WERI-Rb-1 (cell line): ENCODE measurements at regions not wholly inside any gene's neighbourhood (a gene's known extent, or its start where the extent isn't known, plus 50 kb on each side); places are given as distances from the start of the nearest gene placed in this dataset.

Source experiments
- DNase-seq: peaks from one replicate; pipeline ENCODE4 v3.0.0-alpha.2; 2020
- H3K27ac ChIP-seq: fragments of 250-450 bp; sonication (Bioruptor Pico); 2 replicates; pipeline ENCODE4 v1.5.1; 2020; ENCODE audit warnings: mild to moderate bottlenecking, moderate library complexity
- H3K27me3 ChIP-seq: fragments of 250-450 bp; sonication (Bioruptor Pico); 2 replicates; pipeline ENCODE4 v1.5.1; 2021; ENCODE audit warnings: mild to moderate bottlenecking, low read depth, moderate library complexity; ENCODE audit not compliant: insufficient read depth, severe bottlenecking
- H3K36me3 ChIP-seq: fragments of 250-450 bp; sonication (Bioruptor Pico); 2 replicates; pipeline ENCODE4 v1.5.1; 2020; ENCODE audit warnings: mild to moderate bottlenecking, moderate library complexity
- H3K4me3 ChIP-seq: 2 replicates; pipeline ENCODE4 v1.5.1; 2011; ENCODE audit warnings: low read depth, mild to moderate bottlenecking, control low read depth, low read length
- H3K9me3 ChIP-seq: fragments of 250-450 bp; sonication (Bioruptor Pico); 2 replicates; pipeline ENCODE4 v1.5.1; 2021; ENCODE audit warnings: mild to moderate bottlenecking, moderate library complexity; ENCODE audit not compliant: severe bottlenecking
- TF ChIP-seq, protein P1 (sequence below): IDR thresholded peaks from 2 replicates; pipeline ENCODE4 v1.5.1; 2011; ENCODE audit warnings: low read depth, mild to moderate bottlenecking, control low read depth, inconsistent platforms, low read length

GRCh38 chr22:48358886-48359612, 1468.6 kb downstream of the BRD1 start:
- Histone ChIP-seq H3K9me3 (no peaks in the 10 kb centered on the region), H3K36me3 (no peaks in the 10 kb centered on the region), H3K4me3 (no peak overlapping the region), H3K27ac (peak overlapping the region; percentile 21; the same call in 1 of the 2 replicates), H3K27me3 (no peaks in the 10 kb centered on the region)
- TF ChIP-seq, protein P1, sequence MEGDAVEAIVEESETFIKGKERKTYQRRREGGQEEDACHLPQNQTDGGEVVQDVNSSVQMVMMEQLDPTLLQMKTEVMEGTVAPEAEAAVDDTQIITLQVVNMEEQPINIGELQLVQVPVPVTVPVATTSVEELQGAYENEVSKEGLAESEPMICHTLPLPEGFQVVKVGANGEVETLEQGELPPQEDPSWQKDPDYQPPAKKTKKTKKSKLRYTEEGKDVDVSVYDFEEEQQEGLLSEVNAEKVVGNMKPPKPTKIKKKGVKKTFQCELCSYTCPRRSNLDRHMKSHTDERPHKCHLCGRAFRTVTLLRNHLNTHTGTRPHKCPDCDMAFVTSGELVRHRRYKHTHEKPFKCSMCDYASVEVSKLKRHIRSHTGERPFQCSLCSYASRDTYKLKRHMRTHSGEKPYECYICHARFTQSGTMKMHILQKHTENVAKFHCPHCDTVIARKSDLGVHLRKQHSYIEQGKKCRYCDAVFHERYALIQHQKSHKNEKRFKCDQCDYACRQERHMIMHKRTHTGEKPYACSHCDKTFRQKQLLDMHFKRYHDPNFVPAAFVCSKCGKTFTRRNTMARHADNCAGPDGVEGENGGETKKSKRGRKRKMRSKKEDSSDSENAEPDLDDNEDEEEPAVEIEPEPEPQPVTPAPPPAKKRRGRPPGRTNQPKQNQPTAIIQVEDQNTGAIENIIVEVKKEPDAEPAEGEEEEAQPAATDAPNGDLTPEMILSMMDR = no peak
- no peak for DNase-seq

- Histone ChIP-seq H3K27me3 (no peaks in the 10 kb centered on the region), H3K27ac (no peak overlapping the region), H3K36me3 (no peaks in the 10 kb centered on the region), H3K4me3 (no peak overlapping the region), H3K9me3 (no peaks in the 10 kb centered on the region)
- TF ChIP-seq, protein P1 = no peak
- DNase-seq = no peak
These were observed 1469.7 kb downstream of the BRD1 start for GRCh38 chr22:48357961-48358360.

DNA sequence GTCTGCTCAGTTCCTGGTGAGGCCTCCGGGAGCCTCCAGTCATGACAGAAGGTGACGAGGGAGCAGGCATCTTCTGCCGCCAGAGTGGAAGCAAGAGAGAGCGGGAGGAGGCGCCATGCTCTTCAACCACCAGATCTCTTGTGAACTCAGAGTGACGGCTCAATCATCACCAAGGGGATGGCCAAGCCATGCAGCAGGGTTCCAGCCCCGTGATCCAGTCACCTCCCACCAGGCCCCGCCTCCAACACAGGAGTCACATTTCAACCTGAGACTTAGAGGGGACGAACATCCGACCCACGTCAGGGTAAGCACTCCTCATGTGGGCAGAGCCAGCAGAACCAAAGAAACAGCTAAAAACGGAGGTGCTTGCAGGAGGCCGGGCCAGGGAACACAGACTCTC, 1470.5 kb downstream of the BRD1 start:
- no peaks in the 10 kb centered on the region for H3K27me3 ChIP-seq
- no peaks in the 10 kb centered on the region for H3K9me3 ChIP-seq
- TF ChIP-seq, protein P1 = no peak
- no peak for DNase-seq
- H3K27ac ChIP-seq = no peak overlapping the region
- no peaks in the 10 kb centered on the region for H3K36me3 ChIP-seq
- no peak overlapping the region for H3K4me3 ChIP-seq

DNA sequence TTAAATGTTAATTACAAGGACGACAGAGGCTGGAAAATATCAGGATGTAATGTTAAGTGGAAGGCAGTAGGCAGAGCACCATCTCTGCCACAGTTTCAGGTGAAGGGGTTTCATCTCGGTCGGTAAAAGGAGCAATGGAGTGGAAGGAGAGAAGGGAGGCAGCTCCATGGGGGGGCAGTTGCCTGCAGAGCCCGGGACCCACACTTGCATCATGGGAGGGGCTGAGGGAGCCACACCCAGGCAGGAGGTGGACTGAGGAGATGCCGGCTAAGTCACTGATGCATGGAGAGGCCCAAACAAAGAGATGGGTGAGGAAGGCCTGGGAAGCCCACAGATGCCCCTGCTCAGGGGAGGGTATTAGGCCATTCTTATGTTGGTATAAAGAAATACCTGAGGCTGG, 1470.9 kb downstream of the BRD1 start:
- TF ChIP-seq, protein P1 = no peak
- Histone ChIP-seq H3K9me3 (no peaks in the 10 kb centered on the region), H3K36me3 (no peaks in the 10 kb centered on the region), H3K4me3 (no peak overlapping the region), H3K27ac (no peak overlapping the region), H3K27me3 (no peaks in the 10 kb centered on the region)
- DNase-seq = no peak

DNA sequence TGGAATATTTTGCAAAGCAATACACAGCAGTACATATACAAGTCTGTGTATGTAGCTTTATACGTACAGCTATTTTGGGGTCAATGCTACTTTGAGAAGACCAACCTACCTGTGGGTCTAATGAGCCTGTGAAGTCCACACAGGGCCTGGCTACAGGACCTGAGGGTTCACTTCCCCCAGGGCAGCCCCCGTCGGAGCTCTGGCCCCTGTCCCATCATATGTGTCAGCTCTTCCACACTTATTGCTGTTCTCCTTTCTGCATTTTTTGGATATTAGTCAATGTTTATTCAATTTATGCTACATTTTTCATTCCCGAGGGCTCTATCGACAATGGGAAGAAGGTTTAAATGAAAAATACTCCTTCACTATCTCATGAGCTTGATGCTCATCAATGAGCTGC, 1473.6 kb downstream of the BRD1 start:
- H3K4me3 ChIP-seq = no peak overlapping the region
- H3K27ac ChIP-seq = no peak overlapping the region

More for the DNA sequence above, 1473.6 kb downstream of the BRD1 start:
- TF ChIP-seq, protein P1 = no peak
- no peaks in the 10 kb centered on the region for H3K36me3 ChIP-seq
- no peaks in the 10 kb centered on the region for H3K27me3 ChIP-seq
- no peak for DNase-seq
- no peaks in the 10 kb centered on the region for H3K9me3 ChIP-seq
